ENCODE measurements at regions not wholly inside any gene's neighbourhood (a gene's known extent, or its start where the extent isn't known, plus 50 kb on each side); places are given as distances from the start of the nearest gene placed in this dataset.

DNA sequence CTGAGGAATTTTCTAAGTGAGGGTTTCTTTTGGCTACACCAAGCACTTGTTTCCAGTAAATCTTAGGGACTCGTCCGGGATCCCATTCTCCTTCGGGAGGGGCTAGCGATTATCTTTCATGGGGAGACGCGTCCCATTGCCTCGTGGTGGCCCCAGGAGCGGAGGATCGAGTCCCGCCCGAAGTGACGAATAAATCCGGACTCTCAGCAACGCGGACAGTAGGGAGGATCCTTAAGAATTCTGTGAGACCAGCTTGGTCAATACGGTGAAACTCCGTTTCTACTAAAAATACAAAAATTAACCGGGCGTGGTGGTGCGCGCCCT, 69.1 kb upstream of the PRSS16 start:
- peak overlapping the region; percentile 72 to 92 (median 84) for H3K27ac ChIP-seq
- H3K4me1 ChIP-seq: peaks cover 0 to 21% (median 0%) of the 10 kb centered on the region in 3 donors
- DNase-seq: no peak
- peak overlapping the region; percentile 64 to 95 (median 79) for H3K4me3 ChIP-seq
- peaks cover 0 to 17% (median 0%) of the 10 kb centered on the region in 4 donors for H3K27me3 ChIP-seq
- TF ChIP-seq, protein P1, sequence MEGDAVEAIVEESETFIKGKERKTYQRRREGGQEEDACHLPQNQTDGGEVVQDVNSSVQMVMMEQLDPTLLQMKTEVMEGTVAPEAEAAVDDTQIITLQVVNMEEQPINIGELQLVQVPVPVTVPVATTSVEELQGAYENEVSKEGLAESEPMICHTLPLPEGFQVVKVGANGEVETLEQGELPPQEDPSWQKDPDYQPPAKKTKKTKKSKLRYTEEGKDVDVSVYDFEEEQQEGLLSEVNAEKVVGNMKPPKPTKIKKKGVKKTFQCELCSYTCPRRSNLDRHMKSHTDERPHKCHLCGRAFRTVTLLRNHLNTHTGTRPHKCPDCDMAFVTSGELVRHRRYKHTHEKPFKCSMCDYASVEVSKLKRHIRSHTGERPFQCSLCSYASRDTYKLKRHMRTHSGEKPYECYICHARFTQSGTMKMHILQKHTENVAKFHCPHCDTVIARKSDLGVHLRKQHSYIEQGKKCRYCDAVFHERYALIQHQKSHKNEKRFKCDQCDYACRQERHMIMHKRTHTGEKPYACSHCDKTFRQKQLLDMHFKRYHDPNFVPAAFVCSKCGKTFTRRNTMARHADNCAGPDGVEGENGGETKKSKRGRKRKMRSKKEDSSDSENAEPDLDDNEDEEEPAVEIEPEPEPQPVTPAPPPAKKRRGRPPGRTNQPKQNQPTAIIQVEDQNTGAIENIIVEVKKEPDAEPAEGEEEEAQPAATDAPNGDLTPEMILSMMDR (IDR thresholded peaks at IDR 0.05): no peak
- no peak for TF ChIP-seq POLR2A (IDR thresholded peaks at IDR 0.05)
- H3K36me3 ChIP-seq: no peaks in the 10 kb centered on the region
- WGBS, 2 donors: 0% methylated on average over 8 of the region's 21 CpGs; no CpG with 5 or more reads in 1 of the 2 donors
- intact Hi-C loops (cut with DNase I): no loop called here
- H3K9me3 ChIP-seq: no peaks in the 10 kb centered on the region

DNA sequence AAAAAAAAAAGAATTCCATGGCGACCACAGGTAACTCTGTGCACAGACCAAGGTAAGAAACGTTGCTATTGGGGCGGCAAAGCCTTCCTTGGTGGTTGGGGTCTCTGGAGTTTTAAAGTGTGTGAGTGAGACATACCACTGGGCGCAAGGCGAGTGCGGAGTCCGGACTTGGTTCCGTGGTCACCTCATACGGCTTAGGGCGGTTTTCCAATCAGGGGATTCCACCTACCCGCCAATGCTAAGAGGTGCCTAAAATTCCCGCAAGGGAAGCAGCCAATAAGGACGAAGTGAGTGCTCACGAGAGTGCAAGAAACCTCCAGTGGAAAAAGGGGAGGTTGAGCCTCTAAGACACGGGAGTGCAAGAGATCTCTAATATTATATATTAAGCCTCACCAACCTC, 68.6 kb upstream of the PRSS16 start:
- Histone ChIP-seq H3K27ac (no peak overlapping the region), H3K36me3 (no peaks in the 10 kb centered on the region), H3K9me3 (no peaks in the 10 kb centered on the region), H3K4me3 (peak overlapping the region in 3 of 4 donors; percentile 64 to 95 (median 76)), H3K27me3 (peaks cover 0 to 22% (median 0%) of the 10 kb centered on the region in 4 donors), H3K4me1 (peaks cover 0 to 21% (median 0%) of the 10 kb centered on the region in 3 donors)
- DNase-seq: no peak
- 59 to 71% methylated on average over 14 to 15 of the region's 15 CpGs for WGBS, 2 donors
- intact Hi-C loops (cut with DNase I): no loop called here
- TF ChIP-seq, protein P1 (IDR thresholded peaks at IDR 0.05): no peak
- no peak for TF ChIP-seq POLR2A (IDR thresholded peaks at IDR 0.05)

DNA sequence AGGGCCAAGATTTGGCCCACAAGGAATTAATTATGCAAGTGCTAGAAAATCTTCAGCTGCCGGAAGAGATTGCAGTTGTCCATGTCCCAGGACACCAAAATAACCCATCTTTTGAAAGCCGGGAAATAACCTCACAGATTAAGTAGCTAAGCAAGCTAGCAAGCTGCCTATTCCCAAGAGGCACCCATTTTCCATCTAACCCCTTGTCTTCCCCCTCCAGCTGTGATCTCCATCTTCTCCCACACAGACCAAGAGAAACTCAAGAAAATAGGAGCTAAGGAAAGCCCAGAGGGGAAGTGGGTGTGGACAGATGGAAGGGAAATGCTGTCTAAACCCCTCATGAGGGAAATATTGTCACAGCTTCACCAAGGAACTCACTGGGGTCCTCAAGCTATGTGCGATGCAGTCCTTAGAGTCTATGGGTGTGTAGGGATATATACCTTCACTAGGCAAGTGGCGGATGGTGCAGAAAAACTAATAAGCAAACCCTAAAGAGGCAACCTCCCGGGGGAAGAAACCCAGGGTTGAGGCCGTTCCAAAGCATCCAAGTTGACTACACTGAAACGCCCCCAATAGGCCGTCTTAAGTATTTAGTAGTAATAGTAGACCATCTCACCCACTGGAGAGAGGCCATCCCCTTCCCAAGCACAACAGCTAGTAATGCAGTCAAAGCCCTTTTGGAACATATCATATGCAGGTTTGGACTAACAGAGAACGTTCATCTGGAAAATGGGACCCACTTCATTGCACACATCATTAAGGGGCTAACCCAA, 64.3 kb upstream of the PRSS16 start:
- Histone ChIP-seq H3K36me3 (no peaks in the 10 kb centered on the region), H3K27me3 (peaks cover 0 to 23% (median 0%) of the 10 kb centered on the region in 4 donors), H3K9me3 (no peaks in the 10 kb centered on the region), H3K27ac (no peak overlapping the region), H3K4me1 (peaks cover 0 to 18% (median 0%) of the 10 kb centered on the region in 3 donors), H3K4me3 (no peak overlapping the region)
- intact Hi-C loops (cut with DNase I): loop anchor here (10.0 kb wide), 1 partner anchor 292 kb away; the partner anchor contains the start of gene ZNF184
- TF ChIP-seq POLR2A (IDR thresholded peaks at IDR 0.05): no peak
- TF ChIP-seq, protein P1 (IDR thresholded peaks at IDR 0.05): no peak
- DNase-seq: no peak
- 78 to 86% methylated on average over 7 to 9 of the region's 9 CpGs for WGBS, 2 donors

DNA sequence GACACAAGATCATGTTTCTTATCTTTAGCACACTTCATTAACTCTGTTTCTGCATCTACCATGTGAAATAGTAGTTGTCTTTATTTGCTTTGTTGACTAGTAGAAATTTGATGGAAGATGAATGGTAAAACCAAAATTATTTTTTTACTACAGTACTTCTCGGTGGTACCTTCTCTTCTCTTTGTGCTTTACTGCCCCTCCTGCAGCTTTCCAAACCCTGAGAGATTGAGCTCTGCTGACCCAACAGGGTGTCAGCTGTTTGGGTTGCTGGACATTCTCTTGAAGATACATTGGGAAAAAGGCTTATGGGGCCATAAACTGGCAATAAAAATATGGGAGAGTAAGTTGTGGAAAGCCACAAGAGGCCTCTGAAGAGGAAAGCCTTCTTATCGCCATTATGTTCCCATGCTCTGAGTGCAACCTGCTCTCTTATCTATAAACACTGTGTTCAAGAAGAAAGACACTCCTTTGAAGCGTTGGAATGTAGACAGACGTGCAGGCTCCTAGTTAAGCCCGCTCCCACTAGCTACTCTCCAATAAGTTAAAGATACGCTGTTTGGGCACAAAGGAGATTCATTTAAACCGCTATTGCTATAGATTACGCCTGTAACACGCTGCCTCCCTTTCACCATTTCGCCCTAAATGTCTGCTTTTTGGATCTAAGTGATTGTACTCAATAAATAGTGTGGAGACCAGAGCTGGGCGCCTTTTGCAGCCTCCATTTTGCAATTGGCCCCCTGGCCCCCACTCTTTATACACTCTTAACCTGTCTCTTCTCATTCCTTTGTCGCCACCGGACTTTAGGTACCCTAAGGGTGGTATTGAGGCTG, 60.1 kb upstream of the PRSS16 start:
- H3K36me3 ChIP-seq: no peaks in the 10 kb centered on the region
- WGBS, 2 donors: 9 to 14% methylated on average over 12 to 13 of the region's 13 CpGs
- DNase-seq: no peak
- intact Hi-C loops (cut with DNase I): loop anchor here (10.0 kb wide), 1 partner anchor 287 kb away; the partner anchor contains the start of gene ZNF184
- H3K27me3 ChIP-seq: peaks cover 0 to 5% (median 0%) of the 10 kb centered on the region in 4 donors
- no peaks in the 10 kb centered on the region for H3K9me3 ChIP-seq
- H3K27ac ChIP-seq: peak overlapping the region; percentile 83 to 92 (median 88)
- peaks cover 0 to 14% (median 3%) of the 10 kb centered on the region in 3 donors for H3K4me1 ChIP-seq
- TF ChIP-seq POLR2A (IDR thresholded peaks at IDR 0.05): no peak
- TF ChIP-seq, protein P1 (IDR thresholded peaks at IDR 0.05): no peak
- H3K4me3 ChIP-seq: peak overlapping the region; percentile 69 to 87 (median 74)

All from esophagus squamous epithelium (tissue), 5 donors.